WTC11 (cell line): ENCODE measurements at regions not wholly inside any gene's neighbourhood (a gene's known extent, or its start where the extent isn't known, plus 50 kb on each side); places are given as distances from the start of the nearest gene placed in this dataset.

Experiments
- ATAC-seq: fragments of 200-7000 bp; cut with Tn5 transposase; 2 replicates; pipeline ENCODE4 v1.10.0; 2021; ENCODE audit warnings: mild to moderate bottlenecking, moderate library complexity
- CTCF ChIA-PET: fragments of 300-600 bp; sonication (Branson Sonifier 250); formaldehyde crosslinking; loops from one replicate; lab custom pipeline; 2021; ENCODE audit warnings: antibody characterized with exemption; lab: Charles Lee
- POLR2A ChIA-PET: fragments of 350-600 bp; sonication (Branson Sonifier 250); formaldehyde crosslinking; loops from one replicate; lab custom pipeline; 2021; ENCODE audit warnings: antibody characterized with exemption; lab: Charles Lee
- DNase-seq: peaks from one replicate; pipeline ENCODE4 v3.0.0; 2021; ENCODE audit warnings: low spot score
- H3K27ac Mint-ChIP-seq: 2 replicates; pipeline ENCODE4 v1.8.0; 2021; ENCODE audit warnings: mixed read lengths
- H3K27me3 Mint-ChIP-seq: 2 replicates; pipeline ENCODE4 v1.8.0; 2021; ENCODE audit warnings: low read depth, mild to moderate bottlenecking, moderate library complexity, mixed read lengths
- H3K36me3 Mint-ChIP-seq: 2 replicates; pipeline ENCODE4 v1.8.0; 2021; ENCODE audit warnings: mixed read lengths
- H3K4me1 Mint-ChIP-seq: 2 replicates; pipeline ENCODE4 v1.8.0; 2022; ENCODE audit warnings: mixed read lengths
- H3K4me3 Mint-ChIP-seq: 2 replicates; pipeline ENCODE4 v1.8.0; 2021; ENCODE audit warnings: mild to moderate bottlenecking, moderate library complexity, mixed read lengths
- H3K9me3 Mint-ChIP-seq: 2 replicates; pipeline ENCODE4 v1.8.0; 2021; ENCODE audit warnings: mixed read lengths
- GRHL2 ChIP-seq: fragments of 250-450 bp; sonication (Bioruptor Pico); IDR thresholded peaks from 2 replicates; pipeline ENCODE4 v1.8.0; 2022; ENCODE audit warnings: mild to moderate bottlenecking, moderate library complexity; ENCODE audit not compliant: insufficient replicate concordance, severe bottlenecking
- HMGA2 ChIP-seq: fragments of 250-450 bp; sonication (Bioruptor Pico); IDR thresholded peaks from 2 replicates; pipeline ENCODE4 v1.4.0; 2021; ENCODE audit warnings: mild to moderate bottlenecking, moderate library complexity
- IRF2 ChIP-seq: sonication (generic); formaldehyde crosslinking; IDR thresholded peaks from 2 replicates; pipeline ENCODE4 v1.8.0; 2022; ENCODE audit warnings: low read depth, missing genetic modification reagents, borderline replicate concordance
- JAZF1 ChIP-seq: fragments of 250-450 bp; sonication (Bioruptor Pico); IDR thresholded peaks from 2 replicates; pipeline ENCODE4 v1.9.0; 2021; ENCODE audit warnings: moderate library complexity, mild to moderate bottlenecking, inconsistent platforms
- MYBL2 ChIP-seq: sonication (generic); formaldehyde crosslinking; IDR thresholded peaks from 2 replicates; pipeline ENCODE4 v1.8.1; 2023; ENCODE audit warnings: mild to moderate bottlenecking, moderate library complexity, missing genetic modification reagents
- TEAD1 ChIP-seq: sonication (generic); formaldehyde crosslinking; IDR thresholded peaks from 2 replicates; pipeline ENCODE4 v1.8.0; 2022; ENCODE audit warnings: mild to moderate bottlenecking, missing genetic modification reagents
- ZNF121 ChIP-seq: sonication (generic); formaldehyde crosslinking; IDR thresholded peaks from 2 replicates; pipeline ENCODE4 v1.8.0; 2023; ENCODE audit warnings: missing genetic modification reagents
- ZNF416 ChIP-seq: fragments of 250-450 bp; sonication (Bioruptor Pico); IDR thresholded peaks from 2 replicates; pipeline ENCODE4 v1.9.0; 2021; ENCODE audit warnings: mild to moderate bottlenecking, inconsistent platforms
- TF ChIP-seq, protein P1 (sequence below): fragments of 250-450 bp; sonication (Bioruptor Pico); IDR thresholded peaks from 2 replicates; pipeline ENCODE4 v1.9.0; 2021; ENCODE audit warnings: mild to moderate bottlenecking
- TF ChIP-seq, protein P2 (sequence below): sonication (generic); formaldehyde crosslinking; IDR thresholded peaks from 2 replicates; pipeline ENCODE4 v1.8.1; 2023; ENCODE audit warnings: mild to moderate bottlenecking, missing genetic modification reagents, moderate library complexity
- TF ChIP-seq, protein P3 (sequence below): sonication (generic); formaldehyde crosslinking; IDR thresholded peaks from 2 replicates; pipeline ENCODE4 v1.8.1; 2022; ENCODE audit warnings: mild to moderate bottlenecking, missing genetic modification reagents, moderate library complexity, borderline replicate concordance
- TF ChIP-seq, protein P4 (sequence below): sonication (generic); formaldehyde crosslinking; conservative IDR thresholded peaks from 2 replicates; pipeline ENCODE4 v1.8.1; 2023; ENCODE audit warnings: mild to moderate bottlenecking, low read depth, missing genetic modification reagents, moderate library complexity
- TF ChIP-seq, protein P5 (sequence below): sonication (generic); formaldehyde crosslinking; IDR thresholded peaks from 2 replicates; pipeline ENCODE4 v1.8.0; 2022; ENCODE audit warnings: mild to moderate bottlenecking, missing genetic modification reagents
- TF ChIP-seq, protein P6 (sequence below): sonication (generic); formaldehyde crosslinking; IDR thresholded peaks from 2 replicates; pipeline ENCODE4 v1.8.1; 2023; ENCODE audit warnings: mild to moderate bottlenecking, missing genetic modification reagents
- TF ChIP-seq, protein P7 (sequence below): fragments of 250-450 bp; sonication (Bioruptor Pico); IDR thresholded peaks from 2 replicates; pipeline ENCODE4 v1.9.0; 2021; ENCODE audit warnings: moderate library complexity, mild to moderate bottlenecking, inconsistent platforms, borderline replicate concordance
- TF ChIP-seq, protein P8 (sequence below): fragments of 250-450 bp; sonication (Bioruptor Pico); conservative IDR thresholded peaks from 2 replicates; pipeline ENCODE4 v1.9.0; 2021; ENCODE audit warnings: mild to moderate bottlenecking

DNA sequence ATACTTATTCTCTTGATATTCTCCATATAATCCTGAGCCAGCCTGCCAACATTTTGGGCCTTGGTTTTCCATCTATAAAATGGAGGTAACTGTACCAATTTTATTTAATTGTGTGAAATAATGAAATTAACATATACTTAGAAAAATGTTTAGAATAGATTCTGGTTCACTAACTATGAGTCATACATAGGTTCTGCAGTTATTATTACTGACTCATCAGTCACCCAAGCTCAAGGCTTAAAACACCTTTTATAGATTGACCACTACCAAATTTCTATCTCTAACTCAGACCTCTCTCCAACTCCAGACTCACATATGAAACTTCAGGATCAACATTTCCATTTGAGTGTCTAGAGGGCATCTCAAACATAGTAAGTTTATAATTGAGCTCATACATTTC, 1277.2 kb upstream of the GJE1 start (continued):
- TF ChIP-seq, protein P1, sequence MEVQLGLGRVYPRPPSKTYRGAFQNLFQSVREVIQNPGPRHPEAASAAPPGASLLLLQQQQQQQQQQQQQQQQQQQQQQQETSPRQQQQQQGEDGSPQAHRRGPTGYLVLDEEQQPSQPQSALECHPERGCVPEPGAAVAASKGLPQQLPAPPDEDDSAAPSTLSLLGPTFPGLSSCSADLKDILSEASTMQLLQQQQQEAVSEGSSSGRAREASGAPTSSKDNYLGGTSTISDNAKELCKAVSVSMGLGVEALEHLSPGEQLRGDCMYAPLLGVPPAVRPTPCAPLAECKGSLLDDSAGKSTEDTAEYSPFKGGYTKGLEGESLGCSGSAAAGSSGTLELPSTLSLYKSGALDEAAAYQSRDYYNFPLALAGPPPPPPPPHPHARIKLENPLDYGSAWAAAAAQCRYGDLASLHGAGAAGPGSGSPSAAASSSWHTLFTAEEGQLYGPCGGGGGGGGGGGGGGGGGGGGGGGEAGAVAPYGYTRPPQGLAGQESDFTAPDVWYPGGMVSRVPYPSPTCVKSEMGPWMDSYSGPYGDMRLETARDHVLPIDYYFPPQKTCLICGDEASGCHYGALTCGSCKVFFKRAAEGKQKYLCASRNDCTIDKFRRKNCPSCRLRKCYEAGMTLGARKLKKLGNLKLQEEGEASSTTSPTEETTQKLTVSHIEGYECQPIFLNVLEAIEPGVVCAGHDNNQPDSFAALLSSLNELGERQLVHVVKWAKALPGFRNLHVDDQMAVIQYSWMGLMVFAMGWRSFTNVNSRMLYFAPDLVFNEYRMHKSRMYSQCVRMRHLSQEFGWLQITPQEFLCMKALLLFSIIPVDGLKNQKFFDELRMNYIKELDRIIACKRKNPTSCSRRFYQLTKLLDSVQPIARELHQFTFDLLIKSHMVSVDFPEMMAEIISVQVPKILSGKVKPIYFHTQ: no peak
- TF ChIP-seq, protein P2, sequence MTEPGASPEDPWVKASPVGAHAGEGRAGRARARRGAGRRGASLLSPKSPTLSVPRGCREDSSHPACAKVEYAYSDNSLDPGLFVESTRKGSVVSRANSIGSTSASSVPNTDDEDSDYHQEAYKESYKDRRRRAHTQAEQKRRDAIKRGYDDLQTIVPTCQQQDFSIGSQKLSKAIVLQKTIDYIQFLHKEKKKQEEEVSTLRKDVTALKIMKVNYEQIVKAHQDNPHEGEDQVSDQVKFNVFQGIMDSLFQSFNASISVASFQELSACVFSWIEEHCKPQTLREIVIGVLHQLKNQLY: no peak
- no peak for TF ChIP-seq GRHL2 (CRISPR knock-in tag)

DNA sequence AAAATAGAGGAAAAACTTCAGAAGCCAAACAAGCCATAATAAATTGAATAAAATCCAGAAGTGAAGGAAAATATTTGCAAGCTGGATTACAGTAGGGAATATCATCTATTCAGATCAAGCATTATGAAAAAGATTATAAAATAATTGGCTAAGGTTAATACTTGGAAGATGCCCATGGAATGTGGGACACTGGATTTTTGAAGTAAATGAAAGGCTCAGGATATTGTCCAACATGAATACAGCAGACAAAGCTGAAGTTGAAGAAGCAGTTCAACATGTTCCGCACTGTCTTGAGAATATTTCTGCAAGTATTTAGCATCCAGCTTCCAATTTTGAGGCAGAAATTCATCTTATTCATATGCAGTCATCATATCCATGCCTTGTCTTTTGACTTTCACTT, 1278.4 kb upstream of the GJE1 start:
- DNase-seq (no peak), ATAC-seq (no peak)
- TF ChIP-seq MYBL2 (no peak), HMGA2 (CRISPR knock-in tag) (no peak)
- TF ChIP-seq, protein P3, sequence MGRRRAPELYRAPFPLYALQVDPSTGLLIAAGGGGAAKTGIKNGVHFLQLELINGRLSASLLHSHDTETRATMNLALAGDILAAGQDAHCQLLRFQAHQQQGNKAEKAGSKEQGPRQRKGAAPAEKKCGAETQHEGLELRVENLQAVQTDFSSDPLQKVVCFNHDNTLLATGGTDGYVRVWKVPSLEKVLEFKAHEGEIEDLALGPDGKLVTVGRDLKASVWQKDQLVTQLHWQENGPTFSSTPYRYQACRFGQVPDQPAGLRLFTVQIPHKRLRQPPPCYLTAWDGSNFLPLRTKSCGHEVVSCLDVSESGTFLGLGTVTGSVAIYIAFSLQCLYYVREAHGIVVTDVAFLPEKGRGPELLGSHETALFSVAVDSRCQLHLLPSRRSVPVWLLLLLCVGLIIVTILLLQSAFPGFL (CRISPR knock-in tag): no peak
- Mint-ChIP-seq H3K4me3 (no peak overlapping the region), H3K4me1 (no peaks in the 10 kb centered on the region), H3K27ac (no peak overlapping the region), H3K36me3 (no peaks in the 10 kb centered on the region), H3K27me3 (no peaks in the 10 kb centered on the region), H3K9me3 (no peaks in the 10 kb centered on the region)
- ChIA-PET POLR2A (no interaction called here), CTCF (interaction anchor here (0.6 kb wide), 1 partner anchor 176 kb away, joined by 3 read pairs; no protein-coding TSS in a partner anchor)

DNA sequence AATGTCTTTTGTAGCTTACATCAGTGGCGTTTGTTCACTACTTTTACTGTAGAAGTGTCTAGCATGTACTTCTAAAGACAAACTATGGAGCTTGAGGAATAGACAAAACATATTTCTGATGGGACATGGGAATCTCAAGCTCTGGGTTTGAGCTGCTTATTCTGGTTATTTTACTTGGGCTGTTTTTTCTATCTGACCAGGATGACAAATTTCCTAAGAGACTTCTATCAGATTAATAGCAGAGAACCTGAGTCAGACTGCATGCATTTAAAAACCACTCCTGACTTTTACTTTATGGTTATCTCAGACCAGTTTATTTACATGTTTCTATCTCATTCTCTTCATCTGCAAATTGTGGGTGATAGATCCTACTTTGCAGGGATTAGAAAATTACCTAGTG, 1282.3 kb upstream of the GJE1 start:
- no peak overlapping the region for H3K27ac Mint-ChIP-seq
- no peak overlapping the region for H3K4me3 Mint-ChIP-seq
- H3K4me1 Mint-ChIP-seq: 0 out of 2 replicates have a peak, but pooled peaks cover 3% of the 10 kb centered on the region
- ATAC-seq: no peak
- no peaks in the 10 kb centered on the region for H3K36me3 Mint-ChIP-seq
- ChIA-PET POLR2A (no interaction called here), CTCF (no interaction called here)
- no peaks in the 10 kb centered on the region for H3K9me3 Mint-ChIP-seq
- DNase-seq: no peak
- no peaks in the 10 kb centered on the region for H3K27me3 Mint-ChIP-seq
- no peak for TF ChIP-seq HMGA2 (CRISPR knock-in tag)
- TF ChIP-seq TEAD1 (CRISPR knock-in tag): no peak
- TF ChIP-seq ZNF416 (CRISPR knock-in tag): no peak
- TF ChIP-seq, protein P4, sequence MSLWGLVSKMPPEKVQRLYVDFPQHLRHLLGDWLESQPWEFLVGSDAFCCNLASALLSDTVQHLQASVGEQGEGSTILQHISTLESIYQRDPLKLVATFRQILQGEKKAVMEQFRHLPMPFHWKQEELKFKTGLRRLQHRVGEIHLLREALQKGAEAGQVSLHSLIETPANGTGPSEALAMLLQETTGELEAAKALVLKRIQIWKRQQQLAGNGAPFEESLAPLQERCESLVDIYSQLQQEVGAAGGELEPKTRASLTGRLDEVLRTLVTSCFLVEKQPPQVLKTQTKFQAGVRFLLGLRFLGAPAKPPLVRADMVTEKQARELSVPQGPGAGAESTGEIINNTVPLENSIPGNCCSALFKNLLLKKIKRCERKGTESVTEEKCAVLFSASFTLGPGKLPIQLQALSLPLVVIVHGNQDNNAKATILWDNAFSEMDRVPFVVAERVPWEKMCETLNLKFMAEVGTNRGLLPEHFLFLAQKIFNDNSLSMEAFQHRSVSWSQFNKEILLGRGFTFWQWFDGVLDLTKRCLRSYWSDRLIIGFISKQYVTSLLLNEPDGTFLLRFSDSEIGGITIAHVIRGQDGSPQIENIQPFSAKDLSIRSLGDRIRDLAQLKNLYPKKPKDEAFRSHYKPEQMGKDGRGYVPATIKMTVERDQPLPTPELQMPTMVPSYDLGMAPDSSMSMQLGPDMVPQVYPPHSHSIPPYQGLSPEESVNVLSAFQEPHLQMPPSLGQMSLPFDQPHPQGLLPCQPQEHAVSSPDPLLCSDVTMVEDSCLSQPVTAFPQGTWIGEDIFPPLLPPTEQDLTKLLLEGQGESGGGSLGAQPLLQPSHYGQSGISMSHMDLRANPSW (CRISPR knock-in tag): no peak
- TF ChIP-seq, protein P5, sequence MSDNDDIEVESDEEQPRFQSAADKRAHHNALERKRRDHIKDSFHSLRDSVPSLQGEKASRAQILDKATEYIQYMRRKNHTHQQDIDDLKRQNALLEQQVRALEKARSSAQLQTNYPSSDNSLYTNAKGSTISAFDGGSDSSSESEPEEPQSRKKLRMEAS: no peak
- TF ChIP-seq, protein P6, sequence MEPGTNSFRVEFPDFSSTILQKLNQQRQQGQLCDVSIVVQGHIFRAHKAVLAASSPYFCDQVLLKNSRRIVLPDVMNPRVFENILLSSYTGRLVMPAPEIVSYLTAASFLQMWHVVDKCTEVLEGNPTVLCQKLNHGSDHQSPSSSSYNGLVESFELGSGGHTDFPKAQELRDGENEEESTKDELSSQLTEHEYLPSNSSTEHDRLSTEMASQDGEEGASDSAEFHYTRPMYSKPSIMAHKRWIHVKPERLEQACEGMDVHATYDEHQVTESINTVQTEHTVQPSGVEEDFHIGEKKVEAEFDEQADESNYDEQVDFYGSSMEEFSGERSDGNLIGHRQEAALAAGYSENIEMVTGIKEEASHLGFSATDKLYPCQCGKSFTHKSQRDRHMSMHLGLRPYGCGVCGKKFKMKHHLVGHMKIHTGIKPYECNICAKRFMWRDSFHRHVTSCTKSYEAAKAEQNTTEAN: no peak
- no peak for TF ChIP-seq JAZF1 (CRISPR knock-in tag)
- no peak for TF ChIP-seq IRF2
- TF ChIP-seq, protein P1: no peak
- TF ChIP-seq, protein P7, sequence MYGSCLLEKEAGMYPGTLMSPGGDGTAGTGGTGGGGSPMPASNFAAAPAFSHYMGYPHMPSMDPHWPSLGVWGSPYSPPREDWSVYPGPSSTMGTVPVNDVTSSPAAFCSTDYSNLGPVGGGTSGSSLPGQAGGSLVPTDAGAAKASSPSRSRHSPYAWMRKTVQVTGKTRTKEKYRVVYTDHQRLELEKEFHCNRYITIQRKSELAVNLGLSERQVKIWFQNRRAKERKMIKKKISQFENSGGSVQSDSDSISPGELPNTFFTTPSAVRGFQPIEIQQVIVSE (CRISPR knock-in tag): no peak
- TF ChIP-seq, protein P8, sequence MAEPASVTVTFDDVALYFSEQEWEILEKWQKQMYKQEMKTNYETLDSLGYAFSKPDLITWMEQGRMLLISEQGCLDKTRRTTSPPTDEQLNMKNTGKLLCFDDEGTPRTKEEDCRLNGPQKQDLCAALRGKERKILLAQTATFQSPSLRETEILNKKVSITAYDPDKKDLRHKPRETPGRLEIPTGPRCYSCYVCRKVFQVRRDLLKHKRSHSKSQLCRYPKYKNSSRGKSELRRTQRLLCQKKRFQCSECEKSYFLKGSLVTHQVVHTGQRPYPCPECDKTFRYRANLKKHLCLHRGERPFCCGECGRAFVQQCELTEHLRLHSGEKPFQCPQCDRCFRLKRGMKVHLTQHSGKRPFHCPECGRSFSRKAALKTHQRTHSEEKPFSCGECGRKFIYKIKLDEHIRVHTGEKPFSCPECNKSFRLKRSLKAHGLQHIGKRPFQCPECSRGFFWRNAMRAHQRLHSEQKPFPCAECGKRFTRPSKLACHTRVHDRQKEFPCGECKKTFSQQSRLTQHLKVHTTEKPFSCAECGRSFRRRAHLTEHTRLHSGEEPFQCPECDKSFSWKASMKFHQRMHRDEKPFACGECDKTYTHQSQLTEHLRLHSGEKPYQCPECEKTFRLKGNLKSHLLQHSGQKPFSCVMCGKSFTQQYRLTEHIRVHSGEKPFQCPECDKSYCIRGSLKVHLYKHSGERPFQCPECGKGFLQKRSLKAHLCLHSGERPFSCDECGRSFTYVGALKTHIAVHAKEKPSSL (CRISPR knock-in tag): no peak
- TF ChIP-seq ZNF121 (CRISPR knock-in tag): no peak
